ENCODE measurements at regions not wholly inside any gene's neighbourhood (a gene's known extent, or its start where the extent isn't known, plus 50 kb on each side); places are given as distances from the start of the nearest gene placed in this dataset.
"Not testable (repeated sequence)": the region's sequence is repeated elsewhere in the genome, so short reads cannot be mapped to it uniquely, and the experiment has no call there.

GRCh38 chr21:13936033-13936937 is 274.5 kb downstream of the LIPI start:
- H3K14ac ChIP-seq (ENCODE audit: low read length); H3K36me3 ChIP-seq (ENCODE audit: control insufficient read depth in 1 of 2, insufficient read depth in 2 of 2, low read length in 2 of 2); H2BK120ac ChIP-seq (ENCODE audit: insufficient read depth, low read length, poor library complexity); H3K79me1 ChIP-seq (ENCODE audit: low read length); H3K4me2 ChIP-seq (ENCODE audit: low read length); H3K4me3 ChIP-seq (ENCODE audit: low read depth, low read length); H2BK5ac ChIP-seq (ENCODE audit: low read depth, low read length, poor library complexity); H3K79me2 ChIP-seq (ENCODE audit: control insufficient read depth, insufficient read depth, low read length, poor library complexity); H2BK12ac ChIP-seq (ENCODE audit: low read length); H2AFZ ChIP-seq (ENCODE audit: insufficient read depth, low read length, poor library complexity); H3K4me1 ChIP-seq (ENCODE audit: control insufficient read depth in 1 of 2, insufficient read depth in 2 of 2, low read length in 2 of 2); DNase-seq; H2AK5ac ChIP-seq (ENCODE audit: low read length); H3K4ac ChIP-seq (ENCODE audit: low read depth, low read length); H4K8ac ChIP-seq (ENCODE audit: low read depth, low read length); H4K91ac ChIP-seq (ENCODE audit: low read depth, low read length); H3K23ac ChIP-seq (ENCODE audit: low read length); H3K9ac ChIP-seq (ENCODE audit: low read length); H3K27ac ChIP-seq (ENCODE audit: low read depth, low read length); H4K12ac ChIP-seq (ENCODE audit: low read depth, low read length); H3K18ac ChIP-seq (ENCODE audit: low read length); H3K27me3 ChIP-seq (ENCODE audit: insufficient read depth, low read length): not testable (repeated sequence)
- whole genome bisulfite sequencing (ENCODE audit: extremely low coverage, insufficient coverage, insufficient read length), result no CpG with 5 or more reads among the region's 38 CpGs
- peaks cover 21% of the 10 kb centered on the region for H3K9me3 ChIP-seq (ENCODE audit: insufficient read depth, low read depth, low read length)

GRCh38 chr21:13935396-13936032 is 275.2 kb downstream of the LIPI start:
- not testable (repeated sequence) for H3K9ac ChIP-seq (ENCODE audit: low read length); H4K8ac ChIP-seq (ENCODE audit: low read depth, low read length); H4K91ac ChIP-seq (ENCODE audit: low read depth, low read length); H3K36me3 ChIP-seq (ENCODE audit: control insufficient read depth in 1 of 2, insufficient read depth in 2 of 2, low read length in 2 of 2); H3K18ac ChIP-seq (ENCODE audit: low read length); H3K27ac ChIP-seq (ENCODE audit: low read depth, low read length); H3K14ac ChIP-seq (ENCODE audit: low read length); H3K79me1 ChIP-seq (ENCODE audit: low read length); H3K4me1 ChIP-seq (ENCODE audit: control insufficient read depth in 1 of 2, insufficient read depth in 2 of 2, low read length in 2 of 2); H3K4ac ChIP-seq (ENCODE audit: low read depth, low read length); H3K23ac ChIP-seq (ENCODE audit: low read length); H2AFZ ChIP-seq (ENCODE audit: insufficient read depth, low read length, poor library complexity); H2AK5ac ChIP-seq (ENCODE audit: low read length); H3K79me2 ChIP-seq (ENCODE audit: control insufficient read depth, insufficient read depth, low read length, poor library complexity); DNase-seq; H3K27me3 ChIP-seq (ENCODE audit: insufficient read depth, low read length); H4K12ac ChIP-seq (ENCODE audit: low read depth, low read length); H3K4me3 ChIP-seq (ENCODE audit: low read depth, low read length); H2BK120ac ChIP-seq (ENCODE audit: insufficient read depth, low read length, poor library complexity); H2BK5ac ChIP-seq (ENCODE audit: low read depth, low read length, poor library complexity); H3K4me2 ChIP-seq (ENCODE audit: low read length); H2BK12ac ChIP-seq (ENCODE audit: low read length)
- WGBS (ENCODE audit: extremely low coverage, insufficient coverage, insufficient read length), result no CpG with 5 or more reads among the region's 26 CpGs
- H3K9me3 ChIP-seq (ENCODE audit: insufficient read depth, low read depth, low read length), result peaks cover 21% of the 10 kb centered on the region

GRCh38 chr21:13934887-13935342 is 275.8 kb downstream of the LIPI start:
- H3K4ac ChIP-seq (ENCODE audit: low read depth, low read length); H2BK5ac ChIP-seq (ENCODE audit: low read depth, low read length, poor library complexity); DNase-seq; H2AFZ ChIP-seq (ENCODE audit: insufficient read depth, low read length, poor library complexity); H3K79me1 ChIP-seq (ENCODE audit: low read length); H4K12ac ChIP-seq (ENCODE audit: low read depth, low read length); H3K4me2 ChIP-seq (ENCODE audit: low read length); H3K9ac ChIP-seq (ENCODE audit: low read length); H3K27ac ChIP-seq (ENCODE audit: low read depth, low read length); H3K4me3 ChIP-seq (ENCODE audit: low read depth, low read length); H3K4me1 ChIP-seq (ENCODE audit: control insufficient read depth in 1 of 2, insufficient read depth in 2 of 2, low read length in 2 of 2); H4K91ac ChIP-seq (ENCODE audit: low read depth, low read length); H2AK5ac ChIP-seq (ENCODE audit: low read length); H3K23ac ChIP-seq (ENCODE audit: low read length); H3K27me3 ChIP-seq (ENCODE audit: insufficient read depth, low read length); H2BK120ac ChIP-seq (ENCODE audit: insufficient read depth, low read length, poor library complexity); H4K8ac ChIP-seq (ENCODE audit: low read depth, low read length); H3K79me2 ChIP-seq (ENCODE audit: control insufficient read depth, insufficient read depth, low read length, poor library complexity); H2BK12ac ChIP-seq (ENCODE audit: low read length); H3K36me3 ChIP-seq (ENCODE audit: control insufficient read depth in 1 of 2, insufficient read depth in 2 of 2, low read length in 2 of 2); H3K18ac ChIP-seq (ENCODE audit: low read length); H3K14ac ChIP-seq (ENCODE audit: low read length): not testable (repeated sequence)
- WGBS (ENCODE audit: extremely low coverage, insufficient coverage, insufficient read length), result no CpG with 5 or more reads among the region's 23 CpGs
- H3K9me3 ChIP-seq (ENCODE audit: insufficient read depth, low read depth, low read length), result peaks cover 21% of the 10 kb centered on the region

- H2BK5ac ChIP-seq (ENCODE audit: low read depth, low read length, poor library complexity); H4K91ac ChIP-seq (ENCODE audit: low read depth, low read length); H3K4me3 ChIP-seq (ENCODE audit: low read depth, low read length); H3K4me2 ChIP-seq (ENCODE audit: low read length); H3K14ac ChIP-seq (ENCODE audit: low read length); H3K18ac ChIP-seq (ENCODE audit: low read length); H4K12ac ChIP-seq (ENCODE audit: low read depth, low read length); H3K27me3 ChIP-seq (ENCODE audit: insufficient read depth, low read length); H3K9me3 ChIP-seq (ENCODE audit: insufficient read depth, low read depth, low read length); H3K79me1 ChIP-seq (ENCODE audit: low read length); H2BK120ac ChIP-seq (ENCODE audit: insufficient read depth, low read length, poor library complexity); H3K23ac ChIP-seq (ENCODE audit: low read length); H3K9ac ChIP-seq (ENCODE audit: low read length); H3K36me3 ChIP-seq (ENCODE audit: control insufficient read depth in 1 of 2, insufficient read depth in 2 of 2, low read length in 2 of 2); H3K4me1 ChIP-seq (ENCODE audit: control insufficient read depth in 1 of 2, insufficient read depth in 2 of 2, low read length in 2 of 2); H3K4ac ChIP-seq (ENCODE audit: low read depth, low read length); H3K79me2 ChIP-seq (ENCODE audit: control insufficient read depth, insufficient read depth, low read length, poor library complexity); H3K27ac ChIP-seq (ENCODE audit: low read depth, low read length); H2AFZ ChIP-seq (ENCODE audit: insufficient read depth, low read length, poor library complexity); H2BK12ac ChIP-seq (ENCODE audit: low read length); H2AK5ac ChIP-seq (ENCODE audit: low read length); H4K8ac ChIP-seq (ENCODE audit: low read depth, low read length): not testable (repeated sequence)
- peak in 1 of 2 donors; percentile 6 for DNase-seq
- no CpG with 5 or more reads among the region's 1 CpG for WGBS (ENCODE audit: extremely low coverage, insufficient coverage, insufficient read length)
Measured at GRCh38 chr21:13923175-13923574, 287.6 kb downstream of the LIPI start.

Data from trophoblast cell (in vitro differentiated cells and primary cell).